ENCODE measurements at regions not wholly inside any gene's neighbourhood (a gene's known extent, or its start where the extent isn't known, plus 50 kb on each side); places are given as distances from the start of the nearest gene placed in this dataset.

- Mint-ChIP-seq H3K36me3 (ENCODE audit: insufficient read depth, unreplicated experiment) (no peaks in the 10 kb centered on the region), H3K9me3 (ENCODE audit: low read depth, unreplicated experiment) (peaks cover 7% of the 10 kb centered on the region), H3K4me3 (ENCODE audit: low read depth, unreplicated experiment) (no peak overlapping the region), H3K4me1 (ENCODE audit: low read depth, unreplicated experiment) (no peaks in the 10 kb centered on the region), H3K27ac (ENCODE audit: unreplicated experiment) (no peak overlapping the region), H3K27me3 (ENCODE audit: unreplicated experiment) (no peaks in the 10 kb centered on the region)
- BruUV-seq (replicated peaks): no TSS peak
- no peak for DNase-seq
- no peak for TF ChIP-seq CTCF (IDR thresholded peaks at IDR 0.05; ENCODE audit: unreplicated experiment)
- intact Hi-C loops (cut with micrococcal nuclease; ENCODE audit: unreplicated experiment): no loop called here
- CTCF ChIA-PET: interaction anchor here (0.6 kb wide), 1 partner anchor 34 kb away, joined by 3 read pairs; no protein-coding TSS in a partner anchor
These were observed 123.6 kb upstream of the SLC16A7 start for GRCh38 chr12:59472273-59472672.

GRCh38 chr12:59459966-59460660 lies 135.7 kb upstream of the SLC16A7 start:
- no peak for DNase-seq
- H3K4me1 Mint-ChIP-seq (ENCODE audit: low read depth, unreplicated experiment): peaks cover 23% of the 10 kb centered on the region
- intact Hi-C loops (cut with micrococcal nuclease; ENCODE audit: unreplicated experiment): no loop called here
- no TSS peak for BruUV-seq (replicated peaks)
- CTCF ChIA-PET: no interaction called here
- no peaks in the 10 kb centered on the region for H3K27me3 Mint-ChIP-seq (ENCODE audit: unreplicated experiment)
- H3K36me3 Mint-ChIP-seq (ENCODE audit: insufficient read depth, unreplicated experiment): no peaks in the 10 kb centered on the region
- no peak for TF ChIP-seq CTCF (IDR thresholded peaks at IDR 0.05; ENCODE audit: unreplicated experiment)
- H3K27ac Mint-ChIP-seq (ENCODE audit: unreplicated experiment): peak overlapping the region; percentile 8
- no peak overlapping the region for H3K4me3 Mint-ChIP-seq (ENCODE audit: low read depth, unreplicated experiment)
- H3K9me3 Mint-ChIP-seq (ENCODE audit: low read depth, unreplicated experiment): no peaks in the 10 kb centered on the region

- no peak for DNase-seq
- CTCF ChIA-PET: interaction anchor here (1.7 kb wide), 1 partner anchor 72 kb away, joined by 4 read pairs; no protein-coding TSS in a partner anchor
- no peaks in the 10 kb centered on the region for H3K27me3 Mint-ChIP-seq (ENCODE audit: unreplicated experiment)
- H3K27ac Mint-ChIP-seq (ENCODE audit: unreplicated experiment): no peak overlapping the region
- no peaks in the 10 kb centered on the region for H3K36me3 Mint-ChIP-seq (ENCODE audit: insufficient read depth, unreplicated experiment)
- no TSS peak for BruUV-seq (replicated peaks)
- peaks cover 36% of the 10 kb centered on the region for H3K4me1 Mint-ChIP-seq (ENCODE audit: low read depth, unreplicated experiment)
- intact Hi-C loops (cut with micrococcal nuclease; ENCODE audit: unreplicated experiment): loop anchor here (2.0 to 5.0 kb wide), 5 partner anchors 49 to 354 kb away; partner anchors contain the start of gene SLC16A7
- no peaks in the 10 kb centered on the region for H3K9me3 Mint-ChIP-seq (ENCODE audit: low read depth, unreplicated experiment)
- TF ChIP-seq CTCF (IDR thresholded peaks at IDR 0.05; ENCODE audit: unreplicated experiment): no peak
- no peak overlapping the region for H3K4me3 Mint-ChIP-seq (ENCODE audit: low read depth, unreplicated experiment)
These were observed 142.4 kb upstream of the SLC16A7 start for GRCh38 chr12:59453475-59453874.

- BruUV-seq (replicated peaks): no TSS peak
- Mint-ChIP-seq H3K27me3 (ENCODE audit: unreplicated experiment) (no peaks in the 10 kb centered on the region), H3K9me3 (ENCODE audit: low read depth, unreplicated experiment) (no peaks in the 10 kb centered on the region), H3K36me3 (ENCODE audit: insufficient read depth, unreplicated experiment) (no peaks in the 10 kb centered on the region), H3K4me3 (ENCODE audit: low read depth, unreplicated experiment) (no peak overlapping the region), H3K4me1 (ENCODE audit: low read depth, unreplicated experiment) (peaks cover 39% of the 10 kb centered on the region), H3K27ac (ENCODE audit: unreplicated experiment) (peak overlapping the region; percentile 57)
- intact Hi-C loops (cut with micrococcal nuclease; ENCODE audit: unreplicated experiment): loop anchor here (2.0 to 5.0 kb wide), 5 partner anchors 50 to 355 kb away; partner anchors contain the start of gene SLC16A7
- TF ChIP-seq CTCF (IDR thresholded peaks at IDR 0.05; ENCODE audit: unreplicated experiment): no peak
- no peak for DNase-seq
- CTCF ChIA-PET: interaction anchor here (1.7 kb wide), 1 partner anchor 73 kb away, joined by 4 read pairs; no protein-coding TSS in a partner anchor
These were observed 143.1 kb upstream of the SLC16A7 start for GRCh38 chr12:59452746-59453145.

Data from Calu3 (cell line).